Loucy (cell line): ENCODE measurements at regions not wholly inside any gene's neighbourhood (a gene's known extent, or its start where the extent isn't known, plus 50 kb on each side); places are given as distances from the start of the nearest gene placed in this dataset.
"Not testable (repeated sequence)": the region's sequence is repeated elsewhere in the genome, so short reads cannot be mapped to it uniquely, and the experiment has no call there.

ENCODE experiments used
- H2AFZ ChIP-seq: fragments of 200-600 bp; sonication (generic); 2 replicates; pipeline ENCODE4 v1.6.0; 2016; ENCODE audit warnings: antibody characterized with exemption, mild to moderate bottlenecking, low read length, moderate library complexity
- H3F3A ChIP-seq: fragments of 200-600 bp; 2 replicates; pipeline ENCODE4 v1.6.0; 2016; ENCODE audit warnings: antibody characterized with exemption, low read depth, mild to moderate bottlenecking
- H3K27me3 ChIP-seq: fragments of 200-600 bp; sonication (generic); 2 replicates; pipeline ENCODE4 v1.6.1; 2014; ENCODE audit warnings: low read length, mild to moderate bottlenecking; ENCODE audit not compliant: insufficient read depth, poor library complexity, severe bottlenecking
- H3K36me3 ChIP-seq: fragments of 200-600 bp; sonication (generic); 2 replicates; pipeline ENCODE4 v1.6.1; 2016; ENCODE audit warnings: low read length; ENCODE audit not compliant: insufficient read depth
- H3K4me1 ChIP-seq: fragments of 200-600 bp; sonication (generic); 2 replicates; pipeline ENCODE4 v1.5.1; 2014; ENCODE audit warnings: low read length, mild to moderate bottlenecking; ENCODE audit not compliant: insufficient read depth, poor library complexity, severe bottlenecking
- H3K4me2 ChIP-seq: fragments of 200-600 bp; sonication (generic); 2 replicates; pipeline ENCODE4 v1.6.0; 2014; ENCODE audit warnings: antibody characterized with exemption, low read length, low read depth, mild to moderate bottlenecking; ENCODE audit not compliant: poor library complexity, severe bottlenecking
- H3K4me3 ChIP-seq: fragments of 200-600 bp; sonication (generic); 2 replicates; pipeline ENCODE4 v1.5.1; 2014; ENCODE audit warnings: low read length, mild to moderate bottlenecking, mixed read lengths; ENCODE audit not compliant: poor library complexity, severe bottlenecking
- H3K79me2 ChIP-seq: fragments of 200-600 bp; sonication (generic); 2 replicates; pipeline ENCODE4 v1.6.1; 2014; ENCODE audit warnings: low read length; ENCODE audit not compliant: insufficient read depth
- H3K9ac ChIP-seq: fragments of 200-600 bp; sonication (generic); 2 replicates; pipeline ENCODE4 v1.6.0; 2014; ENCODE audit warnings: mild to moderate bottlenecking, low read depth, low read length, moderate library complexity; ENCODE audit not compliant: poor library complexity, severe bottlenecking
- H3K9me2 ChIP-seq: fragments of 200-600 bp; sonication (generic); replicated peaks from 2 replicates; pipeline ENCODE4 v1.6.1; 2016; ENCODE audit warnings: low read depth, low read length, mixed read lengths
- H3K9me3 ChIP-seq: fragments of 200-600 bp; sonication (generic); 2 replicates; pipeline ENCODE4 v1.6.1; 2014; ENCODE audit warnings: mild to moderate bottlenecking, antibody characterized with exemption, low read length, low read depth; ENCODE audit not compliant: insufficient read depth
- H4K20me1 ChIP-seq: fragments of 200-600 bp; sonication (generic); 2 replicates; pipeline ENCODE4 v1.6.0; 2014; ENCODE audit warnings: antibody characterized with exemption, low read length, mild to moderate bottlenecking; ENCODE audit not compliant: insufficient read depth, poor library complexity, severe bottlenecking
- EZH2phosphoT487 ChIP-seq: fragments of 200-600 bp; IDR thresholded peaks from 2 replicates; pipeline ENCODE4 v1.6.1; 2018; ENCODE audit warnings: antibody characterized with exemption, mild to moderate bottlenecking, moderate library complexity, borderline replicate concordance
- TF ChIP-seq, protein P1 (sequence below): fragments of 200-600 bp; sonication (generic); conservative IDR thresholded peaks from 2 replicates; pipeline ENCODE4 v1.5.1; 2014; ENCODE audit warnings: mild to moderate bottlenecking, antibody characterized with exemption, low read length

DNA sequence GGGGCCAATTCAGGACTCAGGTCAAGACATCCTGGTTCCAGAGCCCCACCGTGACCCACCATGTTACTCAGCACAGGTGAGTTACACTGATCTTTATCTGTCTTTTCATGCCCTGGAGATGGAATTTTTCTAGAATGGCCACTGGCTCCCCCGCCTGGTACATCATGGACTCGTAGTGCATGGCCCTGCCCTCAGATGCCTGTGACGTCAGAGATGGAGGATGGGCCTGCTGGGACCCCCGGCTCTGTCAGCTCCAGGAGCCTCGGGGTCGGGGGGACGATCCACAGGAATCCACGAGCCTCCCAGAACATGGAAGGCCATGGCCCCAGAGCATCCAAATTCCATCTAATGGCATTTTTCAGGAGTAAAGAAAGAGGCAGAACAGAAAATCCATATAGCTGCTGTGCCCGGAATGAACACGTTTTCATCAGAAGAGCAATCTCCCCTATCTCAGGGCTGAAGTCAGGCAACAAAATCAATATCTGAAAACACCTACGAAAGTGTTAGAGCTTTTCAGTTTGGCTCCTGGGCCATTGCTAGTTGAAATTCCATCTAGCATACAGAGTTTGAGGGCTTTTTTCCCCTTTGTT, 146.7 kb upstream of the SFSWAP start:
- H3K9me2 ChIP-seq = not testable (repeated sequence)

DNA sequence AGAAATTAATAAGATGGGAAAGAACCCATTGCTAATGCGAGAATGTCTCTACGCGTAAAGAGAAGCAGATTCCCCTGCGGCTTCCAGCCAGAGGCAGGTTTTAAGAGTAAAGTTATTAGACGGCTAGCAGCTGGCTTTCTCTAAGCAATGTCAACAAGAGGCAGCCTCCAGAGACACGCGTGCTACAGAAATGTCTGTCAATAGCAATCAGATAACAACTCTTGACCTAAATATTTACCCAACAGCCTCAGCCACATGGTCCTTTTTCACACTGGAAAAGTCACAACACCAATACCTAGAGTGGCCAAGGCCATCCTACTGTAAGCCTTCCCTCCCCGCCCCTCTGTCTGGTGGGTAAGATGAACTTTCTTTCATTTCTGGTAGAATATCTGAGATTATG, 146.0 kb upstream of the SFSWAP start:
- H3K4me1 ChIP-seq = no peaks in the 10 kb centered on the region
- H3F3A ChIP-seq = no peaks in the 10 kb centered on the region
- H3K9me3 ChIP-seq = no peaks in the 10 kb centered on the region
- no peaks in the 10 kb centered on the region for H3K79me2 ChIP-seq
- H3K9ac ChIP-seq = no peak overlapping the region
- H3K9me2 ChIP-seq = no peaks in the 10 kb centered on the region
- no peak overlapping the region for H2AFZ ChIP-seq
- no peak overlapping the region for H3K4me3 ChIP-seq
- no peaks in the 10 kb centered on the region for H4K20me1 ChIP-seq
- H3K36me3 ChIP-seq = no peaks in the 10 kb centered on the region
- TF ChIP-seq EZH2phosphoT487 = no peak
- TF ChIP-seq, protein P1, sequence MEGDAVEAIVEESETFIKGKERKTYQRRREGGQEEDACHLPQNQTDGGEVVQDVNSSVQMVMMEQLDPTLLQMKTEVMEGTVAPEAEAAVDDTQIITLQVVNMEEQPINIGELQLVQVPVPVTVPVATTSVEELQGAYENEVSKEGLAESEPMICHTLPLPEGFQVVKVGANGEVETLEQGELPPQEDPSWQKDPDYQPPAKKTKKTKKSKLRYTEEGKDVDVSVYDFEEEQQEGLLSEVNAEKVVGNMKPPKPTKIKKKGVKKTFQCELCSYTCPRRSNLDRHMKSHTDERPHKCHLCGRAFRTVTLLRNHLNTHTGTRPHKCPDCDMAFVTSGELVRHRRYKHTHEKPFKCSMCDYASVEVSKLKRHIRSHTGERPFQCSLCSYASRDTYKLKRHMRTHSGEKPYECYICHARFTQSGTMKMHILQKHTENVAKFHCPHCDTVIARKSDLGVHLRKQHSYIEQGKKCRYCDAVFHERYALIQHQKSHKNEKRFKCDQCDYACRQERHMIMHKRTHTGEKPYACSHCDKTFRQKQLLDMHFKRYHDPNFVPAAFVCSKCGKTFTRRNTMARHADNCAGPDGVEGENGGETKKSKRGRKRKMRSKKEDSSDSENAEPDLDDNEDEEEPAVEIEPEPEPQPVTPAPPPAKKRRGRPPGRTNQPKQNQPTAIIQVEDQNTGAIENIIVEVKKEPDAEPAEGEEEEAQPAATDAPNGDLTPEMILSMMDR = no peak
- H3K4me2 ChIP-seq = no peak overlapping the region
- H3K27me3 ChIP-seq = no peaks in the 10 kb centered on the region

More for the DNA sequence above, 146.7 kb upstream of the SFSWAP start:
- not testable (repeated sequence) for H3K4me2 ChIP-seq, H4K20me1 ChIP-seq, H3K27me3 ChIP-seq, H3K9ac ChIP-seq, H3F3A ChIP-seq, H2AFZ ChIP-seq, H3K36me3 ChIP-seq, H3K4me3 ChIP-seq, H3K79me2 ChIP-seq, H3K4me1 ChIP-seq, H3K9me3 ChIP-seq
- TF ChIP-seq, protein P1 = peak; percentile 24; the same call in 1 of the 2 replicates

DNA sequence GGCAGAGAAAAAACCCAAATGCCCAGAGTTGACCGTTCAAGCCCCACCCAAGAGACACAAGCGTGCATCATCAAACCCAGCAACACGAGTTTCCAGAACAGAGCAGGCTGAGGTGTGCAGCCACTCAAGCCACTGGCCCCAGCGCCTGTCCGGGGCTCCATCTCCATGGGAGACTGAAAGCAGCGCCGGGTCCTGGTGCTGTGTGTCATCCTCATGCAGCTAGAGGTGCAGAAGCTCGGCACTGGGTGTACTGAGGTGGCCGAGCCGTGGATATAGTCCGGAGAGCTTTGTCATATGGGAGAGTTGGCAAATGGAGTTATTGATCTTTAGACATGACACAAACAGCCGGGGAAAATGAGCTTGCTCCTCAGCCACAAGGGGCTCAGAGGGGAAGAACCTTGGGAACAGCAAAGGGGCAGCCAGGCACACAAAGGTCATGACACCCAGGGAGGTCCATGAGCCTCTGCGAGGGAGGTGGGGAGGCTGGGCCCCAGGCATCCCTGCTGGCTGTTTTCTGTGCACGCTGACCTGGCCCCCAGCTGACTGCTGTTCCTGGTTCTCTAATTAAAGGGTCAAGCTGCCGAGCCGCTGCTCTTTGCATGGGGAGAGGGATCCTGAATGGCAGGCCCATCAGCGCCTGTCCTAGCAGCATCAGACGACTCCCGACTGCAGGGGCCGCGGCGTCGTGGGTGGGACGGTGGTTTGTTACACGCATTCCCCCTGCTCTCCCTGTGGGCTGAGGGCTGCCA, 145.4 kb upstream of the SFSWAP start:
- H3K9me3 ChIP-seq = no peaks in the 10 kb centered on the region
- H3K4me3 ChIP-seq = no peak overlapping the region
- no peaks in the 10 kb centered on the region for H3K79me2 ChIP-seq
- H2AFZ ChIP-seq = no peak overlapping the region
- no peaks in the 10 kb centered on the region for H3K27me3 ChIP-seq
- H3K9me2 ChIP-seq = no peaks in the 10 kb centered on the region
- H3K36me3 ChIP-seq = no peaks in the 10 kb centered on the region
- no peak overlapping the region for H3K9ac ChIP-seq
- H4K20me1 ChIP-seq = no peaks in the 10 kb centered on the region
- no peak overlapping the region for H3K4me2 ChIP-seq
- H3K4me1 ChIP-seq = no peaks in the 10 kb centered on the region
- H3F3A ChIP-seq = no peaks in the 10 kb centered on the region
- TF ChIP-seq, protein P1 = no peak
- TF ChIP-seq EZH2phosphoT487 = no peak
